Inferior parietal cortex (tissue), 1 donor: ENCODE measurements at regions not wholly inside any gene's neighbourhood (a gene's known extent, or its start where the extent isn't known, plus 50 kb on each side); places are given as distances from the start of the nearest gene placed in this dataset.
"Not testable (repeated sequence)": the region's sequence is repeated elsewhere in the genome, so short reads cannot be mapped to it uniquely, and the experiment has no call there.

Experiments used
- DNase-seq: peaks from one replicate; pipeline ENCODE4 v3.0.0-alpha.2; 2016; ENCODE audit errors: extremely low spot score

DNA sequence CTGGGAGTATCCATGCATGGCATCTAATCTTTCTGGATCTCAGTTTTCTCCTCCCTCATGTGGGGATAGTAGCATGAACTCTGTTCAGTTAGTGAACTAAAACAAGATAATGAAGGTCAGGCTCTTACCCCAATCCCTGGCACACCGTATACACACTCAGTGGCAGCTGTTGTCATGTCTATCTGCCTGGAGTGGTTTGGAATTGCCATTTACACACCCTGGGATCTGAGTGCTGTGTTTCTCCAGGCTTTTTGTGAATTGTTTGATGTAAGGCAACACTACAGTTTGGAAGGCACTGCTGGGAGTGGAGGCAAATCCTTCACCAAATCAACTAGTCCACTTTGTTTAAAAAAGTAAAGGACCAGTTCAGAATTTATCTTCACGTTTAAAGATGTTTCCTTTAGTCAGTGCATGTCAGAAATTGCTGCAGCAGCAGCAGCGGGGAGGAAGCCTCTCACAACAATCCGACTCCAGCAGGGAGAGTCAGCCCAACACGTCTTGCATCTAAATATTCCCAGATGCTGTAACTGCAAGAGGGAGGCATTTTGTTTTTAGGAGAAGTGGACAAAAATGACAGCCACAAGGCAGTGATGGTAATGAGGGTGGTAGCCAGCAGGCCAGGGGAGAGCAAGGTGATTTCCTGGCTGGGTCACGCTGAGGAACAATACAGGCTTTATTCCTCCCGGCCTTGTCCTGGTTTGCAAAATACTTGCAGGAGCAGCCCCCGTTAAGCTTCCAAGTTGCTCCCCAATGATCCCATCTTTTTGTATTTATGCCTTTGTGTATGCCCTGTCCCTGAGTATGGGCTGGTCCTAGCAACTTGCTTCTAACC lies 128.5 kb upstream of the LRIG1 start:
- no peak for DNase-seq

DNA sequence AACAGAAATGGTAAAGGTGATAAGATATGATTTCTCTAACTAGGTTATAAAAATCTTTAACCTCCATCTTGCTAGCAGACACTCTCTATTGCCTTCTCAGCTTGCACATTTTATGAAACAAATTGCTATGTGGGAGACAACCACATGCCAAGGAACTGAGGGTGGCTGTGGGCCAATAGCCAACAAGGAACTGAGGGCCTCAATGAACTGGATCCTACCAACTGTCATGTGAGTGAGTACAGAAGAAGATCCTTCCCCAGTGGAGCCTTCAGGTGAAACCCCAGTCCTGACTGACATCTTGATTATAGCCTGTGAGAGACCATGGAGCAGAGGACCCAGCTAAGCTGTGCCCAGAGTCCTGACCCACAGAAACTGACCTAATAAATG lies 129.2 kb upstream of the LRIG1 start:
- no peak for DNase-seq

DNA sequence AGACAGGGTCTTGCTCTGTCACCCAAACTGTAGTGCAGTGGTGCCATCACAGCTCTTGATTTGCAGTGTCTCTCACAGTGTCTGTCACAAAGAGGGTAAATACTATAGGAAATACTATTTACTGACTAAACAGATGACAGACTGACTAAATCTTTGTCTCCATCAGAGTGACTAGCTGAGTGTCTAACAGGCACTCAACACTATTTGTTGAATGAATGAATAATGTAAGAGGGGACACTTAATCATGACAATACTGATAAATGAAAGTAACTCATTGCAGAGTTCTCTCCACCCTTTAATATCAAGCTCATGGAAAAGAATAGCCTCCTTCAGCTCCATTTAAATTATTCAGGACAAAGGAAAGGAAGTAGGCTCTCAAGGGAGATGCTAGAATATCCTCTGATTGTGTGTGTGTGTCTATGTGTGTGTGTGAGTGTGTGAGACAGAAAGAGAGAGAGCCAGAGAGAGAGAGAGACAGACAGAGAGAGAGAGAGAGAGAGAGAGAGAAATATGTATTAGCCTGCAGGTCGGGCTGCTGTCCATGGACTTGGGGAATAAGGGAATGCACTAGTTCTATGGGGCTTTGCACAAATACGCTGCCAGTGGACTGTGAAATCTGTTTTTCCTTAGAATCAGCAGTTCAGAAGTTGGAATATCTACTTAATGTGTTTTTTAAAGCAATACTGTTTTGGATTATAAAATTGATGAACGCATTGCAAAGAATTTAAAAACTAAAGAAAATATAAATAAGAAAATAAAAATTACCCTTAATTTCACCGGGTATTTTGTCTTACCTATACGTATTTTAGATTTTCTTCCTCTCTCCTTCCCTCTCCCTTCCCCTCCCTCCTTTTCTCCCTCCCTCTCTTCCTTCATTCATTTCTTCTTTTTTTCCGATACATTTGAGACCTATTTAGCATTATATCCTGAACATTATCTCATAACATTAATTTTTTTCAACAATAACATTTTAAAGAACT lies 132.9 kb upstream of the LRIG1 start:
- no peak for DNase-seq

DNA sequence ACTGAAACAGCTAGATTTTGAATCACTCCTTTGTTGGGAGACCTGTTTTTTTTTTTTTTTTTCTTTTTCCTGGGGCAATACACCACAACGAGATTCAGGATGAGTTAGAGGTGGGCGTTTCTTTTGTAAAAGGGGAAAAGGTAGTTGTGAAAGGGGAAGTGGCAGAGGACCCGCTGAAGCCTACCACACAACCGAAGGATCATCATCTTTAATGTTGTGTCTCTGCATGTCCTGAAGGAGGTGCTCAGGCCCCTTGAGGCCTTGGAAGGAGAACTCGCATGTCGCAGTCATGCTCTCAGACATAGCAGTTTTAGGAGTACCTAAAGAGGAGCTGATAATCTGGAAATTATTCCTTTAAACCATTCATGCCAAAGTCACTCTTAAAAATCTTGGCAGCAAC lies 137.9 kb upstream of the LRIG1 start:
- no peak for DNase-seq

DNA sequence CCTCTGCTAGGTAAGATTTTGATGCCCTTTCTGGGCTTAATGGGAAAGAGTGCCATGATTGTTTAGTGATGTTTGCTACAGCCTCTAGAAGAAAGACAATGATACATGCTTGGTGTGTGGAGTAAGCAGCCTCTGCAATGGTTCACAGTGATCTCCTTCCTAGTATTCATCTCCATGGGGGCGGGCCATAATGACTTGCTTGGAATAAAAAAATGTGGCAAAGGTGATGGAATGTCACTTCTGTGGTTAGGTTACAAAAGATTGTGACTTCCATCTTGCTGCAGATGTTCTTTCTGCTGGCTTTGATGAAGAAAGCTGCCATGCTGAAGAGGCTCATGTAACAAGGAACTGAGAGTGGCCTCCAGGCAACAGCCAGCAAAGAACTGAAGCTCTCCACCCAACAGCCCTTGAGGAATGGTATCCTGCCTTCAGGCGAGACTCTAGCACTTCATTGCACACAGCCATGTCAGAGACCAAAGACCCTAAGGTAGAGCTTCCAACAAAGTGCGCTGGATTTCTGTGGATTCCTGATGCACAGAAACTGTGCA lies 139.1 kb upstream of the LRIG1 start:
- no peak for DNase-seq

DNA sequence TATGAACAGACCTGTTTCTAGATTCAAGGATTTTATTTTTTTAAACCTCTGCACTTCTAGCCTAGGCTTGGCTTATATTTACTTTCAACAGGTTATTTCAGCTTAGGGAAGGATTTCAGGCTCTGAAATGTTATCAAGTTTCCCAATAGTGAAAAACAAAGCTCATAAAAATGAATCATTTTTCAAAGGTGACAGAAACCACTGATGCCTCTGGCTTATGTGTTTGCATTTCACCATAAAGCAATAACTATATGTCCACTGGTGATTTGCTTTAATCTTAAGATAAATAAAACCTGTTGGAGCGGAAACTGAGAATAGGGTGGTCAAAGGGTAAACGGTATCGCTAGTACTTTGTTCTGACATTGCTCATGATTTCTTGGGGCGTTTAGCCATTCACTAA lies 141.2 kb upstream of the LRIG1 start:
- DNase-seq, result no peak

DNA sequence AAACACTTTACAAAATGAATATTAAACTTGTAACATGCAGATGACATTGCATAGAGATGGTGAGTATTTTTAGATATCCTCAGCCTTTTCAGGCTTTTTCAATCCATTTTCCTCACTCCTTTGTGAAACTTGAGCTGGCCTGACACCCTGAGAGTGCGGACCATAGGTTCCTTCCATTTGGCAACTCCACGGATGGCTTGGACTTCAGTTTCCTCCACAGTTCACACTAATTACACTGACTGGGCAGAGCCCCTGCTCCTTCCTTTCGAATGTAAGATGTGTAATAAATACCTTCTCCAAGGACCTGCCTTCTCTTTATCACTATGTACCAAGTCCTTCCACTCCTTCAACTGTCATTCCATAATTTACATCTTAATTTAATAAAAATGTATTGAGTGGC lies 141.7 kb upstream of the LRIG1 start:
- no peak for DNase-seq

DNA sequence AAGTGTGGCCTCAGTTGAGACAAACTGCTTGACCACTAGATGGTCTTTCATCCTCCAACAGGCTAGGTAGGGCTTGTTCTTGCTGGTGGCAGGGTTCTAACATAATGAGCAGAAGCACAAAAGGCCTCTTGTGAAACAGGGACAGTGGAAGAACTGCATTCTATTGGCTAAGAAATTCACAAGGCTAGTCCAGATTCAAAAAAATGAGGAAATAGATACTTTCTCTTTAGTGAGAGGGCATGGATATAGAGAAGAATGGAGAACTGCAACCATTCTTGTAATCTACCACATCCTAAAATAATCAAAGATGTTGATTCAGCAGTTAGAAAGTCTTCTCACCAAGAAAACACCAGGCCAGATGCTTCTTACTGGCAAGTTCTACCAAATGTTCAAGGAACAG lies 143.7 kb upstream of the LRIG1 start:
- no peak for DNase-seq

DNA sequence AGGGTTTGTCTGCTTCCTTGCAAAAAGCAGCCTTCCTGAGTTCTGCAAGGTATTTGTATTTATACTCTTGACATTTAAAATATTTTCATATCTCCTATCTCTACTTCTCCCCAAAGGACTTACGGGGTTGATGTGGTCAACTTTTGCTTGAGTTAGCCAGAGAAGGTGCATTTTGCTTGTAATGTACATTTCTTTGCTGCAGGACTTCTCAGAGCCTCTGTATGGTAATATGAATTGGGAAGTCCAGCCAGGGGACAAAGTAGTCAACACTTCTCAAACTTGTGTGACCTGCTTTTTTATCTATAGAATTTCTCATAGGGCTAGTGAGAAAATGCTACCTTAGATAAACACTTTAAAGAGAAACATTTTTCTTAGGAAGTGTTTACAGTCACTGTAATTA lies 148.2 kb upstream of the LRIG1 start:
- no peak for DNase-seq

DNA sequence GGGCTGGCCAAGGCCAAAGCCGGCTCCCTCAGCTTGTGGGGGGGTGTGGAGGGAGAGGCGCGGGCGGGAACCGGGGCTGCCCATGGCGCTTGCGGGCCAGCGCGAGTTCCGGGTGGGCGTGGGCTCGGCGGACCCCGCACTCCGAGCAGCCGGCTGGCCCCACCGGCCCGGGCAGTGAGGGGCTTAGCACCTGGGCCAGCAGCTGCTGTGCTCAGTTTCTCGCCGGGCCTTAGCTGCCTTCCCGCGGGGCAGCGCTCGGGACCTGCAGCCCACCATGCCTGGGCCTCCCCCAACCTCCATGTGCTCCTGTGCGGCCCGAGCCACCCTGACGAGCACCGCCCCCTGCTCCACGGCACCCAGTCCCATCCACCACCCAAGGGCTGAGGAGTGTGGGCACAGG lies 150.7 kb upstream of the LRIG1 start:
- not testable (repeated sequence) for DNase-seq

DNA sequence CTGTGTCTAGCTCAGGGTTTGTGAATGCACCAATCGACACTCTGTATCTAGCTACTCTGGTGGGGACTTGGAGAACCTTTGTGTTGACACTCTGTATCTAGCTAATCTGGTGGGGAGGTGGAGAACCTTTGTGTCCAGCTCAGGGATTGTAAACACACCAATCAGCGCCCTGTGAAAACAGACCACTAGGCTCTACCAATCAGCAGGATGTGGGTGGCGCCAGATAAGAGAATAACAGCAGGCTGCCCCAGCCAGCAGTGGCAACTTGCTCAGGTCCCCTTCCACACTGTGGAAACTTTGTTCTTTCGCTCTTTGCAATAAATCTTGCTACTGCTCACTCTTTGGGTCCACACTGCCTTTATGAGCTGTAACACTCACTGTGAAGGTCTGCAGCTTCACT lies 151.3 kb upstream of the LRIG1 start:
- DNase-seq, result not testable (repeated sequence)

DNA sequence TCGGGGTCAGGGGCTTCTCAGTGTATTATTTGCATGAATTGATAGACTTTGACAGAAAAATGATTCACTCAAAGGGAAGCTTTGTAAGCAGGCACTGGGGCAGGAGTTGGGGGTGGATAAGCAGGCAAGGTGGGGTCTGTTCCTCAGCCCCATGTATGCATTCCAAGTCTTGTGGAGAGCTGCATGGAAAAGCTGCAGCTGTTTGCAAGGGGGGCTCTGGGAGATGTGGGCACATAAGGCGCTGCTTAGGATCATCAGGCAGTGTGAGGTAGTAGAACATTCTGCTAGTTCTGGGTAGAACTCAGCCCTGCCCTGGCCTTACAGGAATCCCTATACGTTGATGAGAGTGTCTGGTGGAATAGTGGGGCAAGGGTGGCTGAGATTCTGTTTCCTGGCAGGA lies 154.2 kb upstream of the LRIG1 start:
- DNase-seq, result no peak

DNA sequence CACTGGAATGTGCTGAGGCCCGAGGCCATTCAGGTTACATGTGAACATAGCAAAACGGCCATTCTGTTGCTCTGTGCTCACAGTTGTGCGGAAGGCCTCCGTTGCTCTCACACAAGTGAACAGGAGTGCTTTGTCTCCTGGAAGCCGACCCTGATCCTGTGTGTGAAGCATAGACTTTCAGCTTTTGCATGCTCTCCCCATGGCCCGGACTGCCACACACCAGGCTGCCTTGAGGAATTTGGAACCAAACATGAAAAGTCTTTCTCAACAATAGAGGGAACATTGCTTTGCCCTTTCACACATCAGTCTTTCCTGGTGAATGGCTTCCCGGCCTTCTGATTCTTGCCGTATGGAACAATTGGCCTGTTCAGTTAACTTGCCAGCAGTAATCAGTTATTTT lies 154.8 kb upstream of the LRIG1 start:
- no peak for DNase-seq

DNA sequence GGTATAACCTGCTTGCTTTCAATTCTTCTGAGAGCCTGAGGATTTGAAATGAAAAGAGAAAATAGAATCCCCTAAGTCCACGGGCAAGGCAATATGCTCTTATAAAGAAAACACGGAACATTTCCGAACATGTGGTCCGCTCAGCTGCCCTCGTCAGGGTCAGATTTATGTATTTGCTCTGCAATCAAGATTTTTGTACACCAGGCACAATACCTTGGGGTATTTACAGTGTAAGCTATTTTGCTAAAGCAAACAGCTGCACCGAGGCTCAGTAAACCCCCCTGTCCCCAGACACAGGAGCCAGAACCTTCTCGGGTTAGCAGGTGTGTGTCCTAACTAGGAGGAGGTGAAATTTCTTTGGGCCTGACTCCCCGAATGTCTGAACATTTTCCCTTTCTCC lies 155.8 kb upstream of the LRIG1 start:
- DNase-seq, result no peak

DNA sequence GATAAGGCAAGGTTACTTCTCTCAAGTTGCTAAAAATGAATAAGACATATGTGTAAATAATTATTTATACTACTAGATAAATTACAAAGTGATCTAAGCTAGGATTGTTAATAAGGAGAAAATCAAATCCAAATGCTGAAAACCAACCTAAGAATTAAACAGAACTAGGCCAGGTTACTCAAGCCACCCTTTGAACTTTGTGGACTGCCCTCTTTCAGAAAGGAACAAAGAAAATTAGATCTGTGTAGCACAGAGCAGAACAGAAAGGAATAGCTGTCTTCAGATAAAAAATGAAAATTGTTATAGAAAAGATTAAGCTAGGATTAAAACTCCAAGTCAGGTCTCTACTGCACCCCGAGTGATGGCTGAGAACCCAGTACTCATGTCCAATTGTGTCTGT lies 158.2 kb upstream of the LRIG1 start:
- no peak for DNase-seq

DNA sequence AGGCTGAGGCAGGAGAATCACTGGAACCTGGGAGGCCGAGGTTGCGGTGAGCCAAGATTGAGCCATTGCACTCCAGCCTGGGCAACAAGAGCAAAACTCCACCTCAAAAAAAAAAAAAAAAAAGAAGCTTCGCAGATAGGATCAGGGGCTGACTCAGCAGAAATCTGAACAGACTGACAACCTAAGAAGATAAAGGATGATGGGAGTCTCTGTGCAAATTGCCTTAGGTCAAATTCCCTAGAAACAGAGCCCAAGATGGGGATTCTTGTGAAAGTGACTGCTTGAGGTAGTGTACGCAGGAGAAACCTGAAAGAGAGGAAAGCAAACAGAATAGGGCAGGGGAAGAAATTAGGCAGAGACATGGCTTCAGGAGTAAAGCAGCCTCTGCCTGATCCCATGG lies 160.8 kb upstream of the LRIG1 start:
- no peak for DNase-seq

DNA sequence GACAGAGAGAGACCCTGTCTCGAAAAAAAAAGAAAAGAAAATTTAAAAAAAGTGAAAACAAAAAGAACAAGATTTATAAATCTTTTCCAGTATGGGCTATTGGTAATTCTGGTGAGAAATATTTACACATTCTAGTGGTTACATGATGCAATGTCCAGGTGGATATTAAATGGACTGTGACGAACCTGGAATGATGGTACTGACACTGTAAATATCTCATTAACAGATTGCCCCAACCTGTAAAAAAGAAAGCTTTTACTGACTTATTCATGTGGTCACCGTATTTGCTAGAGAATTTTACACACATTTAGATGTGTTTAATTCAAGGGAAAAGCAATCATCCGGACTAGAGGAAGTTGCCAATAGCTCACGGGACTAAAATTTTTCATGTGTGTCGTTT lies 162.1 kb upstream of the LRIG1 start:
- DNase-seq, result no peak

DNA sequence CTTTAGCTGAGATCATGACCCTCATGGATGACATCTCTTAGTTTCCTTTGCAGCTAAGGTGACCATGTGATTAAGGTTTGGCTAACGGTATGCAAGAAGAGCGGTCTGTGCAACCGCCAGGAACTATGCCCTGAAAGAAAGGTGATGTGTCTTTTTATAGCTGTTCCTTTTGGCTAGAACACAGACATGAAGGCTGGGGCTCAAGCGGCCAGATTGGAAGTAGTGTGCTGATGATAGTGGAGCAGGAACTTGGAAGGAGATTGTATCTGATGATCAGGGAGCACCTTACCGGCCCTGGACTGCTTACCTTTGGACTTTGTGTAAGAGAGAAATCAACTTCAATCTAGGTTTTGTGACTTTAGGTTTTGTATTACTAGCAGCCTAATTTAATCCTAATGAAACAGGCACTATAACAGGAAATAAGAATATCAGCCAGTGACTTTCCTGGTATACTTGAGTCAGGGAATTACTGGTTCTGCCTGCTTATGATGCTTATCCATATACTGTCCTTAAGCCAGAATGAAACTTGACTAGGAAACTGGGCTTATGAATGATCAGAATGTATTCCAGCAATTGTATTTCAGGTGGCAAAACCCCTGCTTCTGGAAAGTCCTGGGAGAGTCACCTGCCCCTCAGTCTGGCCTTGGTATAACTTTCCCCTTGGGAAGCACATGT lies 164.3 kb upstream of the LRIG1 start:
- DNase-seq, result no peak

DNA sequence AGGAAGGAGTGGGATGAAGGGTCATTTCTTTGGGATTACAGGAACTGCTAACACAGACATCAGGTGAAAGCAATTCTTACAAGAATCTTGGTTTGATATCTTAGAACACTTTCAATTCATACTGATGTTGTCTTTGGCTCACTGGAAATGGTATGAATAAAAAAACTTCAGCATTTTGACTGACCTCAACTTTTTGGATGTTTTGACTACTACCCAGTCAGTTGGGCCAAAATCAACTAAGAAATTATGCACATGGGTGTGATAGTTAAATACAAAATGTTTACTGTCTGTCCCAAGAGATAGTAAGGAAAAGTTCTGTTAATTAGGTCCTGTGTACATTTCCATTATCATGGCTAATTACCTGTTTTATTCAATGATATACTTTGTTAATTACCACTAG lies 165.5 kb upstream of the LRIG1 start:
- no peak for DNase-seq

DNA sequence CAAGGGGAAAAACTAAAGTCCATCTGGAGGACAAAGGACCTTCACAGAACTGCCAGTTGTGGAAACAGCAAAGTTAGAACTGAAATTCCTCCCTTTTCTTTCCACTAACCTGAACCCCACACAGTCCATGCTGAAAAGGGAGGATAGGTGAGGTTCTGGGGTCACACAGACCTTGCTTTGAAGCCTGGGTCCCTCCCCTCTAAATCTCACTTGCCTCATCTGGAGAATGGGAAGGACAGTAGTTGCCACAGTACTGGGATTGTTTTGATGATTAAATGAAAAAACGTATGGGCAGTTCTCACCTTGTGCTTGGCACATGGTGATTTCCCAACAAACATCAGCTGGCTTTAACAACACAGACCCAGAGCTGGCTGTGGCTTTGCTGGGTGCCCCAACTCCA lies 166.4 kb upstream of the LRIG1 start:
- no peak for DNase-seq

DNA sequence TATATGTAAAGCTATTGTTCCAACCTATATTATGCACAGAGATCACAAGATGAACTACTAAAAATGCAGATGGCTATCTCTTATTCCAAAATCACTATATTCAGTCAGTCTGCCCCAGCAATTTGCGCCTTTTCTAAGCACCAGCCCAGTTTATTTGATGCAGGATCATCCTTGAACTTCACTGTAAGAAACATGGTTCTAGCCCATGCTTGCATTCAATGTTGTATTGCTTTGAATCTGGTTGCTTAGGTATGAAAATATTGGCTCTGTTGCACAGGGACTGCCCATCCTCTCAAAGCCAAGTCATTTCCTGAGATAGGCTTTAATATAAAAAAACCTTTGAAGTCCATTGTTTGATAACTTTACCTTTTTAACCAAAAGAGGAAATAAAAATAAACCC lies 170.5 kb upstream of the LRIG1 start:
- no peak for DNase-seq

DNA sequence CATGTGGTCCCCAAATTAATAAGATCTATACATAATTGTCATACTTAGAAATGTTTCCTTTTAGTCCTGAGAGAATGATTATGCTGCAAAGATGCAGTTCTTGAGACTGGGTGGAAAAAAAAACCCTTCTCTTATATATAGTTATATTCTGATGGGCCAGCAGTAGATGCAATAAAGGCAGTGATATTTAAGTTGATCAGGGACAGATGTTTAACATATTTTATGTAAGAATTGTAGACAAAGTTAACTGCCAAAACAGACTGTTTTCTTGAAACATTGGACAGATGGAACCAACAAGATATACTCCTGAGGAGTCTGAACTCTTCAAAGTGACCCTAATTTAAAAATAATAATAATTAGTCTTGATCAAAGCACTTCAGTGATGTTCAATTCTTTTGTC lies 172.0 kb upstream of the LRIG1 start:
- DNase-seq, result no peak
